Posterior vena cava (tissue), 2 donors: ENCODE measurements at regions not wholly inside any gene's neighbourhood (a gene's known extent, or its start where the extent isn't known, plus 50 kb on each side); places are given as distances from the start of the nearest gene placed in this dataset.

ENCODE experiments used
- DNase-seq: peaks from one replicate; pipeline ENCODE4 v3.0.0-alpha.2; 2020; ENCODE audit warnings: low spot score
- intact Hi-C, 2 donors: fragments of 100-400 bp; cut with DNase I; formaldehyde crosslinking; loops; one replicate each; pipeline versions ENCODE4 v1.14.1 to v1.14.2; 2022 to 2023
- donor health status: DM: yes; HTN: yes; CAD: no.
- donor health status: DM: yes; HTN: yes; CAD: no.

DNA sequence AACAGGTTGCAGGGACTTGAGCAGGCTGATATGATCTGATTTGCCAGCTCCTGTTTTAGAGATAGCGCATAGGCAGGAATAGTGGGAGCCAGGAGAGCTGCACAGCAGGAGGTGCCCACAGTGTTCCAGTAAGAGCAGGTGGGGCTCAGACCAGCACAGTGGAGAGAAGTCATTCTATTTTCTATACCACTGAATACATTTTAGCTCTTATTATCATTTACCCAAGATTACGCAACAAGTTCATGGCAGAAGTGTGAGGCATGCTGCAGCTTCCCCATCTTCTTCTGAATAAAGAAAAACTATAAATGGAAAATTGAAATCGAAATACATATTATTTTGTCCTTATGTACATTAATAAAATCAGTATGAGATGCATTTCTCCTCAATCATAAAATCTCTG lies 114.7 kb upstream of the EDNRA start:
- DNase-seq, result no peak
- intact Hi-C loops, result no loop called here

DNA sequence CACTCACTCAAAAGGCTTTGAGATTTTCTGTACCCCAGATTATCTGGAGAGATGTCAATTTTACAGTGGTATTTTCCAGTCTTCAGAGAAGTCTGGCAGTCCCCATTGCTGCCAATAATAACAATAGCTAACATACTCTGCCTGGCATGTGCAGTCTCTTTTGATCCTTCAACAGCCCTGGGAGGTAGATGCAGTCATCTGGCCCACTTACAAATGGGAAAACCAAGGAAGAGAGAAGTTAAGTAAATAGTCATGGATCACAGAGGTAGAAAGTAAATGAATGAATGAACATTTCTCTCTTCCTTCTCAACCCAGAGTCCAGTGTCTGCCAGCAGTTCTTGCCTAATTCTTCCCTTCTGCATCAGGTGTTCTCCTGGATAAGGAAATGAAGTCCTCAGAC lies 113.0 kb upstream of the EDNRA start:
- no peak for DNase-seq
- intact Hi-C loops, result no loop called here

DNA sequence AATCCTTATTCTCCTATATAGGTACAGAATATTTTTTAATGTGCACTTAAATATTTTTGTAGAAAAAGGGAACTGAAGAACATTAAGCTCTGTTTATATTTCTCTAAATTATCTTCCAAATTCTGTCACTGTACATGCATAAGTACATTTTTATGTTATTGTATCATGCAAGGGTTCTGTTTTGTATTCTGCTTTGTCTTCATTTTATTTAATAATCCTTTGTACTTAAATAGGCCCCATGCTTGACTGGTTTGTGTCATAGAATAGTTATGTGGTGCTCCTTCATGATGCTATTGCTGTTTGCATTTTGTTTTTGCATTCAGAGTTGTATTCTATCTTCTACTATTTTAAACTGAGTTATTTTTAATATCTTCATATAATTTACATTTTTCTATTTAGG lies 111.9 kb upstream of the EDNRA start:
- no peak for DNase-seq
- intact Hi-C loops, result no loop called here

DNA sequence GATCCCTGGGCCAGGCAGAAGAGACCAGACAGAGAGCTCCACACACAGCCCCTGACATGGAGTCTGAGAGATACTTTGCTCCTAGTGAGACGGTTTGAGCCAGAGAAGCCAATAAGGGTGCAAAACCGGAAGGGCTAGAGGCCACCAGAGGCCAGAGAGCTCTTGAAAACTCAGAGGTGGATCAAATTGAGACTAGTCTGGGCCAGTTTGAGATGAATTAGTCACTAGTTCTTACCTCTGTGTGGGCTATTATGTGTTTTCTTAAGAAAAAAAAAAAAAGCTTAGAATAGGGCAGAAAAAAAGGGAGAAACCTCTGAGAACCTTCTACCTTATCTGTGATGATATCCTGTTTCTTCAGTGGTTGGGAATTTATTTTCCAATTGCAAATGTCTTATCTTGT lies 110.4 kb upstream of the EDNRA start:
- no peak for DNase-seq
- intact Hi-C loops, result no loop called here

DNA sequence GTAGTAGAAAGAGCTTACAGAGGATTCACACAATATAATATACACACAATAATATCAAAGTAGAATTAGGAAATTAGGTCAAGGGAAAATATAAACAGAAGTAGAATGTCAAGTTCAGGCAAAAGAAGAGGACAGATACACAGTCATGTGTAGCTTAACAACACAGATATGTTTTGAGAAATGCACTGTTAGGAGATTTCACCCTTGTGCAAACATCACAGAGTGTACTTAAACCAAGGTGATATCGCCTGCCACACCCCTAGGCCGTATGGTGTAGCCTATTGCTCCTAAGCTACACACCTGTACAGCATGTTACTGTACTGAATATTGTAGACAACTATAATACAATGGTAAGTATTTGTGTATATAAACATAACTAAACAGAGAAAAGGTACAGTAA lies 110.0 kb upstream of the EDNRA start:
- intact Hi-C loops, result no loop called here
- no peak for DNase-seq

DNA sequence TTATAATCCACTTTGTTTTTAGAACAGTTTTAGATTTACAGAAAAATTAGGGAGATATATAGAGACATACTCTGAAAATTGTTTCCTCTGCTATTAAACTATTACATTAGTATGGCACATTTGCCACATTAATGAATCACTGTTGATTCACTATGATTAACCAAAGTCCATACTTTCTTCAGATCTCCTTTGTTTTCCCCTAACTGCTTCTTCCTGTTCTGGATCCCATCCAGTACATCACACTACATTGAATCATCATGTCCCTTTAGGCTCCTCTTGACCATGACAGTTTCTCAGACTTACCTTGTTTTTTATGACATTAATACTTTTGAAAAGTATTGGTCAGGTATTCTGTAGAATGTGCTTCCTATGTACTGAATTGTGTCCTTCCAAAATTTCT lies 109.2 kb upstream of the EDNRA start:
- intact Hi-C loops, result no loop called here
- no peak for DNase-seq

DNA sequence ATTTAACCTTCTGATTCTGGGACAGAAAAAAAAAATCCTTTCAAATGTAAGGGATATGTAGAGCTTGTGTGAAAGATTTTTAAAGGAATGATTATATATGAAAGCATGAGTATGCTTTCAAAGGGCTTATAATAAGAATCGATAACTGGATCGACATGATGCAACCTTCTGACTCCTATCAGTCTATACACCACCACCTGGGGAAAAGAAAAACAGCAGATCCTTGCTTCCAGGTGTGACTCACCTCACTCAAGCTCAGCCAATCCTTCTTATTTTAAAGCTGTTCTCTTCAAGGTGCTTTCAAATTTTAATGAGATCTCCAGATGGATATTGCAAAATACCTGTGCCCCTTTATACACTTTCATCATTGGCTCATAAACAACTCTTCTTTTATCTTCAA lies 102.1 kb upstream of the EDNRA start:
- intact Hi-C loops, result no loop called here

DNA sequence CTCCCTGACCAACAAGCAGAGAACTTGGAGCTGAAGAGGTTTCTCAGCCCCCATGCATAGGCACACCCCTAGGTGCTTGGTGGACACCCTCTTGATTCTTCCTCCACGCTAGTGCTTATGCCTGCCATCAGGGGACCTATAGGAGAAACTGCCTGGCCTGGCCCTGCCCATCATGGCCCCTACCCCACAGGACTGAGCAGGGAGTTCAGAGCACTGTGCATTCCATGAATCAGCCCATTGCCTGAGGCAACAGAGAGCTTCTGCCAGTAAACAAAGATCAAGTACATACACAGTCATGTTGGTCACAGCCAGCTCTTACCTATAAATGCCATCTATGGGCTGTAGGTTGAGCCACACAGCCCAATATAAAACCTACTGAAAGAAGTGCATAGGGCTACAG lies 99.1 kb upstream of the EDNRA start:
- intact Hi-C loops, result no loop called here
- DNase-seq, result no peak

More for the DNA sequence above, 102.1 kb upstream of the EDNRA start:
- DNase-seq, result no peak

DNA sequence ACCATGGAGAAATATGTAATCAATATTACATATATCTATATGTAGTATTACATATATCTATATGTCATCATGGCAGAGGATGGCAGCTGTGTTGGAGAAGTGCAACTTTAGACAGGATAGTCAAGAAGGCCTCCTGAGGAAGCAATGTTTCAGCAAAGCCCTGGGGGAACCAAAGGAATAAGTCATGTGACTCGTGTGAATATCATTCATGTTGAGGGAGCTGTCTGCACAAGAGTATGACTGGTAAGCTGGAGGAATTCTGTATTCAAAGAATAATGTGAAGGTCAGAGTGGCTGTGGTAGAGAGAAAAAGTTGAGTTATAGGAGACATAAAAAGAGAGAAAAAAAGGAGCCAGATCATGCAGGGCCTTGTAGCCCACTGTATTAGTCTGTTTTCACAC lies 92.9 kb upstream of the EDNRA start:
- DNase-seq, result no peak
- intact Hi-C loops, result no loop called here

DNA sequence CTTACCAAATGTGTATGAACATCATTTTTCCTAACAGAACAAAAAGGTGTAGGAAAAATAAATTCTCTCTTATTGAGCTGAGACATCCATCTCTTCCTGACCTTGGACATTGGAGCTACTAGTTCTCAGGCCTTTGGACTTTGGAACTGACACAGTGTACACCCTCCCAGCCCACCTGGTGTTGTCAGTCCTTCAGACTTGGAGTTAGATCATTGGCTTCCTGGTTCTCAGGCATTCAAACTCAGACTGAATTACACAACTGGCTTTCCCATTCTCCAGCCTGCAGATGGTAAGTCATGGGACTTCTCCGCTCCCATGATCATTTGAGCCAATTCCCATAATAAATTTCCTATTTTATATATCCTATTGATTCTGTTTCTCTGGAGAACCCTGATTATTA lies 84.8 kb upstream of the EDNRA start:
- intact Hi-C loops, result no loop called here
- DNase-seq, result no peak

DNA sequence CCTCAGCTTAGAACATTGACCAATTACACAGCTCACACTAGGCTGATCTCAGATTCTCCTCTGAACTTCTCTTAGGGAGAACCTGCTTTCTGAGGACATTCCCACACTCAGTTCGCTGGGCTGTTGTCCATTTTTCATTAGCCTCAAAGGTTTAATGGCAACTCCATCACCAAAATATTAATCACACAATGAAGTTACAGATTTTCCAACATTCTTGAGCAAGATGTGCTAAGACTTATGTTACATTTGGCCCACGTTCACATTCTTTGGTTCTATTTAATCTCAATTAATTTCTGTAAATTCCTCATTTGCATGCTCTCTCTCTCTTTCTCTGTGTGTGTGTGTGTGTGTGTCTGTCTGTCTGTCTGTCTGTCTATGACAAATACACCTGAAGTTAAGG lies 82.3 kb upstream of the EDNRA start:
- no peak for DNase-seq
- intact Hi-C loops, result no loop called here

DNA sequence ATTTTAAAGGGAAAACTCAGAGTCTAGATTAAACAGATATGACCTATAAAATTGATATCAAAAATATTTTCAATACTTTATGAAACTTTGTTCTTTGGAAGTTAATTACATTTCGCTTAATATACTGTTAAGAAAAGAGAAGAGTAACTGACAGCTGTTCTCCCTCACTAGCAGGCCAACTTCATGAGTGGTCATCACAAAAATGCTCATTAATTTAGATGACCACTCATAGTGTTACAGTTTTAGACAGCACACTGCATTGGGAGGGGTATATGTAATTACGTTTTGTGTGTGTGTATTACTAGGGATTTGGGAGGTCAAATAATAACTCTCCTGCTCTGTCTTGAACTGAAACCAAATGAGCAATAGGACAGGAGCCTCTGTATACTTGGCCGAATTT lies 80.2 kb upstream of the EDNRA start:
- no peak for DNase-seq
- intact Hi-C loops, result no loop called here

DNA sequence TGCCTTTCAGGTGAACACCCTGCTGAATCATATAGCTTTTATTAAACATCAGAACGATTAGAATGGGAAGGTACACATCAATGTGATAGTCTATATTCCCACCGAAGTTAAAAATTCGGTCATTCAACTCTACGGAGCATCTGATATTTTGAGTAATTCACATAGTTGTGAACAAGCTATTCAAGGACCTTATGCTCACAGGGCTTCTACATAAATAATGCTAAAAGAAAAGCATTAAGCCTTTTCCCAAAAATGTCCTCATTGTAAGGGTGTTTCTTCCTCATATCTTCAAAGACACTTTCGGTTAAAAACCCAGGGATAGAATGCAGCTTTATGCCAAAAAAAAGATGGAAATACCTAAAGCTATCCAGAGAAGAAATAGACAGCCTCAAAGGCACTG lies 79.7 kb upstream of the EDNRA start:
- DNase-seq, result no peak

DNA sequence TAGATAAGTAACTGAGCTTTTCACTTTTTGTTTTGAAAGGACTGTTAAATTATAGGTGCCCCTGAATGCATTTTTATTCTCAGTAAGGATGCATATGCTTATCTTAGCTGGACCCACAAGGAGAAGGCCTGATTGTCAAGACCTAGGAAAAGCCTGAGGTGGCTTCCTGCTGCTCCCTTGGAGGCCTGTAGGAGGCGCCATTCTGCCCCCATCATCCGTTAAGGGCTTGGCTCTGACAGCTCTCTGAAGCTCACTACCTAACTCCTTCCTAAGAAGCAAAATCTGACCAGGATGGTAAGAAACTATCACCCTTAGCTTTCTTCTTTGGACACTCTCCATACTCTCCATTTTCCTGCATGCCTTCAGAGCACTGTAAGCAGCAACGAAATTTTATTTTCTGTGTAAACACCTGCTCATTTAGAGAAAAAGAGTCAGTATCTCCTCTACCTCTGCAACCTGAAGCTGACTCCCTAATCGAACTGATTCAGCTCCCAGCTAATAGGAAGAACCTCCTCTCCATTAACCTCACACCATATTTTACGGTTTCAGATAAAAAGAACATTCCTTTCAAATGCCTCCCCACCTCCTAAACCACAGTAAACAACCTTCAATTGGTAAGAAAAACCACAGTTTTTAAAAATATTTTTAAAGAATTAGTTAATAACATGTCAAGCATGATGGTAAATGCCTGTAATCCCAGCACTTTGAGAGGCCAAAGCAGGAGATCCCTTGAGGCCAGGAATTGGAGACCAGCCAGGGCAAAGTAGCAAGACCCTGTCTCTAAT lies 73.4 kb upstream of the EDNRA start:
- DNase-seq, result no peak
- intact Hi-C loops, result no loop called here

More for the DNA sequence above, 79.7 kb upstream of the EDNRA start:
- intact Hi-C loops, result no loop called here

DNA sequence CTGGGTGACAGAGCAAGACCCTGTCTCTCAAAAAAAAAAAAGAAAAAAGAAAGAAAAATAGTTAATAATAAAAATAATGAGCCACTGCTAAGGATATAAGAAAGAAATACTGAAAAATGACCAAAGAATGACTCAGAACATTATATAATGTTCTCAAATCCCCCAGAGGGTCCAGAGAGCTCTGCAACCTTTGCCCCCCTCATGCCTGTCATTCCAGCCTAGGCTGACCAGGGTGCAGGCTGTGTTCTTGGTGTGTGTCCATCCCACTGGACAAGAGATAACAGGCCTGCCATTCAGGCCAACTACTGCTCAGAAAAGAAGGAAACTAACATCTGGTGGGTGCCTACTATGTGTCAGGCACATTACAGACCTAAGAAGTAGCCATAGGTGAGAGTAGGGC lies 72.7 kb upstream of the EDNRA start:
- DNase-seq, result no peak
- intact Hi-C loops, result no loop called here

DNA sequence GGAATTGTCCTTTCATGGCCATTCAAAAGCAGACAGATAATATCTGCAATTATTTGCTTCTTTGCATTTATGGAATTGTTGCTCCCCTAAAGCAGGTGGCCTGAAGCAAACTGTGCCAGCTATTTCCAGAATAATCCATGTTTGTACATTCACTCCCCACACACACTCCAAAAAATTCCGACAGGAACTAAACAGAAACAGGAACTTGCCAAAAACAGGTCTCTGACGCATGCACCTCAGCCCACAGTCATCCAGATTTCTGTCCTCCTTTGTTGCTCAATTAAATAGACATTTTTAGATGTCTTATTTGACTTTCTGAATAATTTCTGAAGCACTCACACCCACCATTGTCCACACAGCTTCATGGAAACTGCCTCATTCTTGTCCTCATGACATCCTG lies 71.5 kb upstream of the EDNRA start:
- no peak for DNase-seq
- intact Hi-C loops, result no loop called here

DNA sequence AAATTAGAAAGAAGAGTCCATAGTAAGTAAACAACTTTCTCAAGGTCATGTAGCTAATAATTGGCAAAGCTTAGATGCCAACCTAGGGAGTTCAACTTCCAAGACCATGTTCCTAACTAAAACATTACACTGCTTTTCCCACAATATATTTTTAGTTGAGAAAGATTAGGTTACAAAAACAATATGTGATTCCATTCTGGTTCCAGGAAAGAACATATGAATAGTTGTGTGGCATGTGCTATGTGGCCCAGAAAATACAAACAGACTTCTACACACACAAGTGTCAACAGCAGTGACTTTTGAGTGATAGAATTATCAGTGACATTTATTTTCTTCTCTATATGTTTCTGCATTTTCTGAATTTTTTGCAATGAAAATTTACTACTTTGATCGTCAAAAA lies 62.7 kb upstream of the EDNRA start:
- intact Hi-C loops, result no loop called here
- DNase-seq, result no peak

DNA sequence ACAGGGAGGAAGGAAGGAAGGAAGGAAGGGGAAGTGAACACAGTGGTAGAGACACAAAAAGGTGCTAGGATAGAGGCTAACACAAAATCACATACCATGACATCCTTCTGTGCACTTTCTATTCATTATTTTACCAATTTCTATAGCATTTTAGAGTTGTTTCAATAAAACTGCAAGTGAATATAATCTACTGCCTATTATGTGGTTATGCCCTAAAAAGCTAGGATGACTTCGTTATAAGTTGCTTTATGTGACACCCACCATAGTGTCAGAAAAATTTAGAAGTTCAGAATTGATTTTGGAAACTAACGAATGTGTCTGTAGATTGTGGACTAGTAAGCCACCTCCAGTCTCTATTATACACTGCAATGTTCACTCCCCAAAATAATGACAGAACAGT lies 59.4 kb upstream of the EDNRA start:
- no peak for DNase-seq
- intact Hi-C loops, result no loop called here

DNA sequence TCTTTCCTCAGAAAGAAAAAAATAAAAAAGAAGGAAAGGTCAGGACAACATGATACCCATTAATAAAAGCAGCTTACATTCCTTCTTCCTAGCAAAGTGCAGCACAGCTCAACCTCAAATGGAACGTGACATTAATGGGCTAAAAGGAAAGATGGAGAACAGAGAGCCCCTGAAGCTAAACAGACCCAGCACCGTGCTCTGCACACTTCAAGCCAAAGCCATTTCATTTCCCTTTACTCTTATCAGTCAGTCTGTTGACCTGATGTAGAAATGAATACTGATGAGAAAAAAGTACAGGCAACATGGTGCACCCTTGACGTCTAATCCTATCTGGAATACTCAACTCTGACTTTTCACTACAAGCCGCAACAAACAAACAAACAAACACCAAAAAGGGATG lies 57.7 kb upstream of the EDNRA start:
- intact Hi-C loops, result no loop called here
- no peak for DNase-seq

DNA sequence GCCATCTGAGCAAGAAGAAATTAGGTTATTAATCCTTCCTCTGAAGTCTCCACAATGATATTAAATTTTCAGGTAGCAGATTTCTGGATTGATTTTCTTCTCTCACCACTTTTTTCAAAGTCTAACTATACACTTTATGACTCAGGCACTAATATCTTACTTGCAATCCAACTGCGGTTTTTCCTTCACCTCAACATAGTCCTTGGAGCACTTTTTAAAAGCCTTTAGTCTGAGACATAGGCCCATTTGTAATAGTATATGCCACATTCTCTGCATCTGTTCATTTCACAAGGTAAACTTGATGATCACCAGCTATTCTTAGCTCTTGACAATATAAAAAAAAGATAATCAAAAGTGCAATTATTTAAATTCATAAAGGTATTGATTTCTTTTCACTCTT lies 55.9 kb upstream of the EDNRA start:
- no peak for DNase-seq
- intact Hi-C loops, result no loop called here

DNA sequence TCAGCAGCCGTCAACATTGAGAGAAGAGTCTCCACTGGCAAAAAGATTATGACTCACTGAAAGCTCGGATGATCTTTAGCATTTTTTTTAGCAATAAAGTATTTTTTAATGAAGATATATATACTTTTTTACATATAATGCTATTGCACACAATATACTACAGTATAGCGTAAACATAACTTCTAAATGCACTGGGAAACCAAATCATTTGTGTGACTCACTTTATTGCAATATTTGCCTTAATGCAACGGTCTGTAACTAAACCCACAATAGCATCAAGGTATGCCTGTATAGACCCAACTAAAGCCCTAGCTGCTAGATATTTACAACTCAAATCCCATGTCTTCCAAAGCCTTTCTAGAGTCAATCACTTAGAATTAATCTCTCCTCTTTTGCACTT lies 52.3 kb upstream of the EDNRA start:
- intact Hi-C loops, result no loop called here
- no peak for DNase-seq

DNA sequence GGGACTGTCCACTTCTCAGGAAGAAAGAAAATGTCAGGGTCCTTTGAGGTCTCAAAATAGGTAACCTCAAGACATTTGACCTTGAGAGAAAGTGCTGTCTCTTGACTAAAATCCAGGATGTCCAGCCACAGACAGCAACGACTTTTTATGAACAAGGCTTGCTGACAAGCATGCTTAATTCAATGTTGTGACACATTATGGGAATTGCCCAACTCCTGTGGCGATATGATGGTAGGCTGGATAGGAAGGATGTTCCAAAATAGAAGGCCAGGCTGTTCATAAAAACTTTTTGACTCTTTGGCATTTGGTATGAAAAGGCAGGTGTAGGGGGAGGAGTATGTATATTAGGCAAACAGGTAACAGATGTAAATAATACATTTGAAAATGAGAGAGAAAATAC lies 50.8 kb upstream of the EDNRA start:
- DNase-seq, result no peak
- intact Hi-C loops, result no loop called here
